ENCODE measurements at regions not wholly inside any gene's neighbourhood (a gene's known extent, or its start where the extent isn't known, plus 50 kb on each side); places are given as distances from the start of the nearest gene placed in this dataset.

GRCh38 chr2:64230540-64230939 is 86.3 kb upstream of the PELI1 start:
- no peaks in the 10 kb centered on the region for H3K36me3 ChIP-seq (ENCODE audit: control insufficient read depth, insufficient read depth, low read length)
- no peak overlapping the region for H3K27ac ChIP-seq
- no peak overlapping the region for H3K4me2 ChIP-seq (ENCODE audit: low read length)
- no peak overlapping the region for H3K9ac ChIP-seq
- H3K9me3 ChIP-seq (ENCODE audit: control insufficient read depth, low read length), result no peaks in the 10 kb centered on the region
- no peak for TF ChIP-seq CTCF (IDR thresholded peaks at IDR 0.05)
- H3K79me2 ChIP-seq, result no peaks in the 10 kb centered on the region
- H3K4me1 ChIP-seq, result peaks cover 6% of the 10 kb centered on the region
- H3K27me3 ChIP-seq (ENCODE audit: control insufficient read depth, insufficient read depth, low read length), result no peaks in the 10 kb centered on the region
- H2AFZ ChIP-seq, result no peak overlapping the region
- H3K4me3 ChIP-seq (ENCODE audit: low read depth, low read length), result no peak overlapping the region

- Histone ChIP-seq H3K9me3 (ENCODE audit: control insufficient read depth, low read length) (no peaks in the 10 kb centered on the region), H3K36me3 (ENCODE audit: control insufficient read depth, insufficient read depth, low read length) (no peaks in the 10 kb centered on the region), H2AFZ (no peak overlapping the region), H3K4me1 (peaks cover 6% of the 10 kb centered on the region), H3K9ac (no peak overlapping the region), H3K79me2 (no peaks in the 10 kb centered on the region), H3K27ac (no peak overlapping the region), H3K4me3 (ENCODE audit: low read depth, low read length) (no peak overlapping the region), H3K27me3 (ENCODE audit: control insufficient read depth, insufficient read depth, low read length) (no peaks in the 10 kb centered on the region), H3K4me2 (ENCODE audit: low read length) (no peak overlapping the region)
- TF ChIP-seq CTCF (IDR thresholded peaks at IDR 0.05), result no peak
Observed at GRCh38 chr2:64232266-64232665, 88.0 kb upstream of the PELI1 start.

- no peaks in the 10 kb centered on the region for H3K9me3 ChIP-seq (ENCODE audit: control insufficient read depth, low read length)
- no peak for TF ChIP-seq CTCF (IDR thresholded peaks at IDR 0.05)
- no peak overlapping the region for H3K27ac ChIP-seq
- no peak overlapping the region for H3K4me2 ChIP-seq (ENCODE audit: low read length)
- no peaks in the 10 kb centered on the region for H3K4me1 ChIP-seq
- H2AFZ ChIP-seq, result no peak overlapping the region
- no peaks in the 10 kb centered on the region for H3K79me2 ChIP-seq
- no peaks in the 10 kb centered on the region for H3K36me3 ChIP-seq (ENCODE audit: control insufficient read depth, insufficient read depth, low read length)
- no peak overlapping the region for H3K9ac ChIP-seq
- no peaks in the 10 kb centered on the region for H3K27me3 ChIP-seq (ENCODE audit: control insufficient read depth, insufficient read depth, low read length)
- no peak overlapping the region for H3K4me3 ChIP-seq (ENCODE audit: low read depth, low read length)
Observed at GRCh38 chr2:64233376-64233922, 89.2 kb upstream of the PELI1 start.

GRCh38 chr2:64234150-64234549 is 89.9 kb upstream of the PELI1 start:
- no peak for TF ChIP-seq CTCF (IDR thresholded peaks at IDR 0.05)
- H3K79me2 ChIP-seq, result no peaks in the 10 kb centered on the region
- no peak overlapping the region for H3K4me3 ChIP-seq (ENCODE audit: low read depth, low read length)

GRCh38 chr2:64234785-64235184 is 90.6 kb upstream of the PELI1 start:
- Histone ChIP-seq H3K4me3 (ENCODE audit: low read depth, low read length) (no peak overlapping the region), H3K79me2 (no peaks in the 10 kb centered on the region), H3K27me3 (ENCODE audit: control insufficient read depth, insufficient read depth, low read length) (no peaks in the 10 kb centered on the region), H3K9me3 (ENCODE audit: control insufficient read depth, low read length) (no peaks in the 10 kb centered on the region), H3K4me1 (no peaks in the 10 kb centered on the region), H3K9ac (no peak overlapping the region), H3K27ac (no peak overlapping the region), H3K36me3 (ENCODE audit: control insufficient read depth, insufficient read depth, low read length) (no peaks in the 10 kb centered on the region), H3K4me2 (ENCODE audit: low read length) (no peak overlapping the region), H2AFZ (no peak overlapping the region)
- TF ChIP-seq CTCF (IDR thresholded peaks at IDR 0.05), result no peak

More at GRCh38 chr2:64234150-64234549, 89.9 kb upstream of the PELI1 start:
- Histone ChIP-seq H3K27ac (no peak overlapping the region), H2AFZ (no peak overlapping the region), H3K9ac (no peak overlapping the region), H3K4me2 (ENCODE audit: low read length) (no peak overlapping the region), H3K4me1 (no peaks in the 10 kb centered on the region), H3K27me3 (ENCODE audit: control insufficient read depth, insufficient read depth, low read length) (no peaks in the 10 kb centered on the region), H3K36me3 (ENCODE audit: control insufficient read depth, insufficient read depth, low read length) (no peaks in the 10 kb centered on the region), H3K9me3 (ENCODE audit: control insufficient read depth, low read length) (no peaks in the 10 kb centered on the region)
